Endothelial cell of umbilical vein (primary cell): ENCODE measurements at regions not wholly inside any gene's neighbourhood (a gene's known extent, or its start where the extent isn't known, plus 50 kb on each side); places are given as distances from the start of the nearest gene placed in this dataset.

Source experiments
- BruUV-seq: library from RNA; stranded (reverse); fragments of 400-500 nt; replicated peaks from 2 replicates; lab custom pipeline; 2021; lab: Mats Ljungman, UMichigan
- CTCF ChIA-PET: fragments of 300-600, 350-600 bp; sonication (Branson Sonifier 250); formaldehyde crosslinking; loops from one replicate; lab custom pipeline; 2021; ENCODE audit warnings: antibody characterized with exemption, inconsistent platforms; lab: Charles Lee
- POLR2A ChIA-PET: fragments of 300-600, 350-600 bp; sonication (Branson Sonifier 250); formaldehyde crosslinking; loops from one replicate; lab custom pipeline; 2021; ENCODE audit warnings: antibody characterized with exemption, inconsistent platforms; lab: Charles Lee
- DNase-seq: peaks from one replicate; pipeline ENCODE4 v3.0.0-alpha.2; 2011; ENCODE audit warnings: low read depth, low spot score
- FAIRE-seq: peaks from 2 replicates; lab custom pipeline; 2011; peaks lifted over from hg19 to GRCh38; lab: Jason Lieb, UNC
- H2AFZ ChIP-seq: 2 replicates; pipeline ENCODE4 v1.6.0; 2012; ENCODE audit warnings: low read depth, low read length, control low read depth, inconsistent platforms
- H3K27ac ChIP-seq: 2 replicates; pipeline ENCODE4 v1.5.1; 2011; ENCODE audit warnings: low read depth, mild to moderate bottlenecking, control low read depth, low read length, moderate library complexity; ENCODE audit not compliant: insufficient read depth
- H3K27me3 ChIP-seq, 2 experiments: 2 replicates each; pipeline versions ENCODE4 v1.6.0 to v1.6.1; 2011; ENCODE audit warnings: low read length in 2 of 2, mixed read lengths in 1 of 2; ENCODE audit not compliant: control insufficient read depth in 2 of 2, insufficient read depth in 2 of 2
- H3K36me3 ChIP-seq, 2 experiments: 2 replicates in 1 of 2; 3 replicates in 1 of 2; pipeline ENCODE4 v1.5.1; 2011; ENCODE audit warnings: low read length in 2 of 2, mild to moderate bottlenecking in 1 of 2, moderate library complexity in 1 of 2; ENCODE audit not compliant: control insufficient read depth in 2 of 2, insufficient read depth in 2 of 2; ENCODE audit errors: extremely low read depth in 1 of 2
- H3K4me1 ChIP-seq: 3 replicates; pipeline ENCODE4 v1.5.1; 2011; ENCODE audit warnings: mild to moderate bottlenecking, low read length; ENCODE audit not compliant: control insufficient read depth, insufficient read depth; ENCODE audit errors: extremely low read depth
- H3K4me2 ChIP-seq: 2 replicates; pipeline ENCODE4 v1.6.1; 2011; ENCODE audit warnings: low read length, control low read depth, mixed read lengths; ENCODE audit not compliant: insufficient read depth
- H3K4me3 ChIP-seq, 3 experiments: fragments of 200-600 bp in 1 of 3; sonication (generic), shearing (Covaris generic) in 1 of 3; replicated peaks in 1 of 3; 2 replicates each; pipeline ENCODE4 v1.5.1; 2011 to 2016; ENCODE audit warnings: control low read depth in 3 of 3, low read length in 3 of 3, mild to moderate bottlenecking in 2 of 3, inconsistent platforms in 1 of 3, low read depth in 1 of 3, moderate library complexity in 1 of 3; ENCODE audit not compliant: insufficient read depth in 1 of 3
- H3K79me2 ChIP-seq: 2 replicates; pipeline ENCODE4 v1.6.0; 2012; ENCODE audit warnings: low read length, inconsistent platforms; ENCODE audit not compliant: control insufficient read depth, insufficient read depth
- H3K9ac ChIP-seq: replicated peaks from 2 replicates; pipeline ENCODE3; 2011; ENCODE audit warnings: low read length, control low read depth; ENCODE audit not compliant: insufficient read depth; ENCODE audit errors: extremely low read depth
- H3K9me1 ChIP-seq: replicated peaks from 3 replicates; pipeline ENCODE4 v1.6.0; 2011; ENCODE audit warnings: mild to moderate bottlenecking, low read length; ENCODE audit not compliant: control insufficient read depth, insufficient read depth; ENCODE audit errors: extremely low read depth
- H3K9me3 ChIP-seq: replicated peaks from 2 replicates; pipeline ENCODE4 v1.5.1; 2012; ENCODE audit warnings: low read length, inconsistent platforms; ENCODE audit not compliant: control insufficient read depth, insufficient read depth
- H4K20me1 ChIP-seq: replicated peaks from 2 replicates; pipeline ENCODE3; 2011; ENCODE audit warnings: mild to moderate bottlenecking, low read length; ENCODE audit not compliant: control insufficient read depth, insufficient read depth; ENCODE audit errors: extremely low read depth
- CTCF ChIP-seq, 2 donors: IDR thresholded peaks; 1 replicate in 1 of 2; 2 replicates in 1 of 2; pipeline ENCODE4 v1.5.1; 2011; ENCODE audit warnings: low read length in 2 of 2, mild to moderate bottlenecking in 2 of 2, moderate library complexity in 2 of 2, control low read depth in 1 of 2, inconsistent platforms in 1 of 2, low read depth in 1 of 2; ENCODE audit not compliant: insufficient read depth in 1 of 2; ENCODE audit errors: extremely low read depth in 1 of 2
- EZH2 ChIP-seq: IDR thresholded peaks from 2 replicates; pipeline ENCODE4 v1.6.1; 2012; ENCODE audit warnings: borderline replicate concordance, low read depth, mild to moderate bottlenecking, moderate library complexity, low read length, inconsistent platforms; ENCODE audit not compliant: severe bottlenecking
- FOS ChIP-seq: IDR thresholded peaks from 2 replicates; pipeline ENCODE4 v1.6.1; 2011; ENCODE audit warnings: mild to moderate bottlenecking, low read length, moderate library complexity, borderline replicate concordance; ENCODE audit not compliant: insufficient read depth
- GATA2 ChIP-seq: IDR thresholded peaks from 2 replicates; pipeline ENCODE4 v1.7.0; 2011; ENCODE audit warnings: low read depth, mild to moderate bottlenecking, moderate library complexity, mixed read lengths, low read length; ENCODE audit not compliant: insufficient read length, insufficient read depth
- JUN ChIP-seq: IDR thresholded peaks from 2 replicates; pipeline ENCODE4 v1.6.1; 2011; ENCODE audit warnings: borderline replicate concordance, low read depth; ENCODE audit not compliant: insufficient read length, insufficient read depth
- MAX ChIP-seq: IDR thresholded peaks from 2 replicates; pipeline ENCODE4 v1.6.1; 2011; ENCODE audit not compliant: insufficient read depth, insufficient read length
- MYC ChIP-seq: IDR thresholded peaks from one replicate; pipeline ENCODE4 v1.6.1; 2011; ENCODE audit warnings: mild to moderate bottlenecking, low read depth, low read length
- POLR2A ChIP-seq: IDR thresholded peaks from 2 replicates; pipeline ENCODE4 v1.6.1; 2012; ENCODE audit warnings: low read depth, mild to moderate bottlenecking, control low read depth, low read length
- POLR2AphosphoS5 ChIP-seq: IDR thresholded peaks from 2 replicates; pipeline ENCODE4 v1.6.1; 2012; ENCODE audit warnings: low read depth, mild to moderate bottlenecking, control low read depth, low read length, moderate library complexity; ENCODE audit not compliant: insufficient read depth
- dilution Hi-C: fragments of 300-500 bp; cut with MboI; formaldehyde crosslinking; loops from one replicate; pipeline ENCODE4 v1.15.0; 2019; ENCODE audit warnings: low sequenced_read_pairs; ENCODE audit not compliant: extremely low pct_ligation_motif_present
- intact Hi-C: fragments of 100-400 bp; cut with micrococcal nuclease; formaldehyde crosslinking; loops from one replicate; pipeline ENCODE4 v1.10.0; 2022

- TF ChIP-seq CTCF (IDR thresholded peaks at IDR 0.05; ENCODE audit: extremely low read depth in 1 of 2, insufficient read depth in 1 of 2, low read depth in 1 of 2, low read length in 2 of 2) (no peak), FOS (no peak), GATA2 (no peak), POLR2A (no peak), MAX (no peak), EZH2 (no peak), MYC (no peak), POLR2AphosphoS5 (no peak), JUN (no peak)
- CTCF ChIA-PET, result no interaction called here
- FAIRE-seq, result no peak
These were observed 295.6 kb downstream of the FGFR2 start for GRCh38 chr10:121302541-121303180.

More at GRCh38 chr10:121302541-121303180, 295.6 kb downstream of the FGFR2 start:
- POLR2A ChIA-PET, result no interaction called here
- Histone ChIP-seq H3K27ac (no peak overlapping the region), H4K20me1 (no peaks in the 10 kb centered on the region), H3K4me2 (no peak overlapping the region), H3K36me3 (no peaks in the 10 kb centered on the region), H3K27me3 (no peaks in the 10 kb centered on the region), H3K9me1 (no peaks in the 10 kb centered on the region), H3K9me3 (no peaks in the 10 kb centered on the region), H3K9ac (no peak overlapping the region), H3K4me3 (no peak overlapping the region), H3K4me1 (no peaks in the 10 kb centered on the region), H2AFZ (no peak overlapping the region), H3K79me2 (no peaks in the 10 kb centered on the region)
- intact Hi-C loops, result no loop called here
- dilution Hi-C loops, result no loop called here
- no TSS peak for BruUV-seq
- DNase-seq, result no peak
